SU-DHL-6 (cell line): ENCODE measurements at regions not wholly inside any gene's neighbourhood (a gene's known extent, or its start where the extent isn't known, plus 50 kb on each side); places are given as distances from the start of the nearest gene placed in this dataset.

ENCODE experiments used
- EZH2phosphoT487 ChIP-seq: fragments of 200-600 bp; sonication (generic), shearing (Covaris generic); conservative IDR thresholded peaks from 2 replicates; pipeline ENCODE4 v1.6.1; 2018; ENCODE audit warnings: mild to moderate bottlenecking, antibody characterized with exemption, low read length, moderate library complexity, mixed read lengths
- TF ChIP-seq, protein P1 (sequence below): fragments of 200-600 bp; sonication (generic); IDR thresholded peaks from one replicate; pipeline ENCODE4 v1.5.1; 2017; ENCODE audit warnings: antibody characterized with exemption, mild to moderate bottlenecking, low read length, moderate library complexity; ENCODE audit not compliant: insufficient read depth, poor library complexity, severe bottlenecking

DNA sequence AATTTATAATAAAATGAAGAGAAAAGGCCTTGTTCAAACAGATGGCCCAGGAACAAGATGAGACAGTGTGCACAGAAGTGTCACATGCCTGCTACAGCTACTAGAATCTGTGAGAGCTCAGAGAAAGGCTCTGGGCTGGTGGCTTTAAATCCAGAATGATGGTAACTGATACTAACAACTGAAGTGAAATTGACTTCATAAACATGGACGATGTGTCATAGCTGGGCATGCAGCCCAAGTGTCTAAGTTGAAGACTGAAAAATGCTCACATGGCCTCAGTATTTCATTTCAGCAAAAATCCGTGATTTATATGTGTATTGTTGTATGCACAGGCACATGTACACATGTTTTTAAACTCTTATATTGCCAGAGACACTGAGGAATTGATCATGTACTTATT is 208.3 kb upstream of the RUNX1 start:
- TF ChIP-seq, protein P1, sequence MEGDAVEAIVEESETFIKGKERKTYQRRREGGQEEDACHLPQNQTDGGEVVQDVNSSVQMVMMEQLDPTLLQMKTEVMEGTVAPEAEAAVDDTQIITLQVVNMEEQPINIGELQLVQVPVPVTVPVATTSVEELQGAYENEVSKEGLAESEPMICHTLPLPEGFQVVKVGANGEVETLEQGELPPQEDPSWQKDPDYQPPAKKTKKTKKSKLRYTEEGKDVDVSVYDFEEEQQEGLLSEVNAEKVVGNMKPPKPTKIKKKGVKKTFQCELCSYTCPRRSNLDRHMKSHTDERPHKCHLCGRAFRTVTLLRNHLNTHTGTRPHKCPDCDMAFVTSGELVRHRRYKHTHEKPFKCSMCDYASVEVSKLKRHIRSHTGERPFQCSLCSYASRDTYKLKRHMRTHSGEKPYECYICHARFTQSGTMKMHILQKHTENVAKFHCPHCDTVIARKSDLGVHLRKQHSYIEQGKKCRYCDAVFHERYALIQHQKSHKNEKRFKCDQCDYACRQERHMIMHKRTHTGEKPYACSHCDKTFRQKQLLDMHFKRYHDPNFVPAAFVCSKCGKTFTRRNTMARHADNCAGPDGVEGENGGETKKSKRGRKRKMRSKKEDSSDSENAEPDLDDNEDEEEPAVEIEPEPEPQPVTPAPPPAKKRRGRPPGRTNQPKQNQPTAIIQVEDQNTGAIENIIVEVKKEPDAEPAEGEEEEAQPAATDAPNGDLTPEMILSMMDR = no peak
- TF ChIP-seq EZH2phosphoT487 = no peak
